Gastroesophageal sphincter (tissue), 4 donors: ENCODE measurements at regions not wholly inside any gene's neighbourhood (a gene's known extent, or its start where the extent isn't known, plus 50 kb on each side); places are given as distances from the start of the nearest gene placed in this dataset.

Experiments
- ATAC-seq: fragments of 150-250 bp; one replicate; pipeline ENCODE4 v1.9.1; 2016; ENCODE audit warnings: mild to moderate bottlenecking, moderate library complexity
- H3K27ac ChIP-seq, 4 donors: fragments of 200-600 bp; sonication (generic) in 3 of 4; 1 replicate in 3 of 4; 2 replicates in 1 of 4; pipeline ENCODE4 v1.5.1; 2016 to 2019
- H3K27me3 ChIP-seq: fragments of 200-600 bp; sonication (generic); one replicate; pipeline ENCODE4 v1.5.1; 2019
- H3K36me3 ChIP-seq, 2 donors: fragments of 200-600 bp; sonication (generic); one replicate each; pipeline ENCODE4 v1.5.1; 2019; ENCODE audit warnings: control low read depth in 1 of 2
- H3K4me1 ChIP-seq, 3 donors: fragments of 200-600 bp; sonication (generic); 1 replicate in 2 of 3; 2 replicates in 1 of 3; pipeline ENCODE4 v1.5.1; 2016 to 2019; ENCODE audit warnings: control low read depth in 2 of 3
- H3K4me3 ChIP-seq, 2 donors: fragments of 200-600 bp; sonication (generic); one replicate each; pipeline ENCODE4 v1.5.1; 2019; ENCODE audit warnings: mild to moderate bottlenecking in 1 of 2, moderate library complexity in 1 of 2
- H3K9me3 ChIP-seq, 3 donors: fragments of 200-600 bp; sonication (generic); one replicate each; pipeline ENCODE4 v1.5.1; 2017 to 2019; ENCODE audit warnings: control low read depth in 2 of 3
- CTCF ChIP-seq, 4 experiments: fragments of 200-600 bp in 2 of 4; fragments of 450-650 bp in 2 of 4; sonication (generic) in 1 of 4; IDR thresholded peaks; one replicate each; pipeline ENCODE4 v1.5.1; 2017 to 2019; ENCODE audit warnings: antibody characterized with exemption in 4 of 4, mild to moderate bottlenecking in 2 of 4, moderate library complexity in 2 of 4
- EP300 ChIP-seq: sonication (generic); formaldehyde crosslinking; IDR thresholded peaks from one replicate; pipeline ENCODE4 v1.6.1; 2017; ENCODE audit warnings: antibody characterized with exemption, mild to moderate bottlenecking
- POLR2A ChIP-seq, 2 donors: fragments of 450-650 bp; IDR thresholded peaks; one replicate each; pipeline ENCODE4 v1.6.1; 2017; ENCODE audit warnings: antibody characterized with exemption in 2 of 2, mild to moderate bottlenecking in 2 of 2, moderate library complexity in 1 of 2
- POLR2AphosphoS5 ChIP-seq: sonication (generic); formaldehyde crosslinking; IDR thresholded peaks from one replicate; pipeline ENCODE4 v1.6.1; 2017; ENCODE audit warnings: antibody characterized with exemption
- WGBS, 2 donors: methylation state at CpG; one replicate each; pipeline ENCODE4 v1.1.5; 2018; ENCODE audit warnings: low coverage in 1 of 2; 5-methylcytosine and 5-hydroxymethylcytosine counted together

- H3K36me3 ChIP-seq: no peaks in the 10 kb centered on the region
- ATAC-seq: no peak
- no peak overlapping the region for H3K27ac ChIP-seq
- H3K4me1 ChIP-seq: no peaks in the 10 kb centered on the region
- no peaks in the 10 kb centered on the region for H3K27me3 ChIP-seq
- H3K4me3 ChIP-seq: no peak overlapping the region
- no peak for TF ChIP-seq CTCF (IDR thresholded peaks at IDR 0.05)
- TF ChIP-seq POLR2AphosphoS5: no peak
- no peak for TF ChIP-seq POLR2A (IDR thresholded peaks at IDR 0.05)
- TF ChIP-seq EP300: no peak
- 30 to 65% methylated on average over 5 of the region's 5 CpGs for WGBS, 2 donors
- no peaks in the 10 kb centered on the region for H3K9me3 ChIP-seq
These were observed 300.2 kb upstream of the RGMA start for GRCh38 chr15:93389211-93389610.

- H3K4me3 ChIP-seq: no peak overlapping the region
- 87 to 90% methylated on average over 2 of the region's 2 CpGs for WGBS, 2 donors
- no peak overlapping the region for H3K27ac ChIP-seq
- TF ChIP-seq POLR2A (IDR thresholded peaks at IDR 0.05) (no peak), EP300 (no peak), POLR2AphosphoS5 (no peak), CTCF (IDR thresholded peaks at IDR 0.05) (no peak)
- no peaks in the 10 kb centered on the region for H3K9me3 ChIP-seq
- no peak for ATAC-seq
- no peaks in the 10 kb centered on the region for H3K27me3 ChIP-seq
- no peaks in the 10 kb centered on the region for H3K36me3 ChIP-seq
- no peaks in the 10 kb centered on the region for H3K4me1 ChIP-seq
These were observed 295.9 kb upstream of the RGMA start for GRCh38 chr15:93384886-93385285.

- WGBS, 2 donors: 81 to 90% methylated on average over 2 to 4 of the region's 9 CpGs
- no peaks in the 10 kb centered on the region for H3K4me1 ChIP-seq
- no peak for ATAC-seq
- no peaks in the 10 kb centered on the region for H3K27me3 ChIP-seq
- H3K27ac ChIP-seq: no peak overlapping the region
- no peak overlapping the region for H3K4me3 ChIP-seq
- H3K9me3 ChIP-seq: no peaks in the 10 kb centered on the region
- H3K36me3 ChIP-seq: no peaks in the 10 kb centered on the region
- TF ChIP-seq POLR2AphosphoS5 (no peak), POLR2A (IDR thresholded peaks at IDR 0.05) (no peak), CTCF (IDR thresholded peaks at IDR 0.05) (no peak), EP300 (no peak)
These were observed 293.3 kb upstream of the RGMA start for GRCh38 chr15:93382200-93382820.

GRCh38 chr15:93378558-93378957, 289.5 kb upstream of the RGMA start:
- Histone ChIP-seq H3K36me3 (no peaks in the 10 kb centered on the region), H3K4me1 (no peaks in the 10 kb centered on the region), H3K4me3 (no peak overlapping the region), H3K9me3 (no peaks in the 10 kb centered on the region), H3K27ac (no peak overlapping the region), H3K27me3 (no peaks in the 10 kb centered on the region)
- WGBS, 2 donors: 40% methylated on average over 2 of the region's 8 CpGs; no CpG with 5 or more reads in 1 of the 2 donors
- TF ChIP-seq CTCF (IDR thresholded peaks at IDR 0.05): no peak
- no peak for TF ChIP-seq EP300
- TF ChIP-seq POLR2AphosphoS5: no peak
- TF ChIP-seq POLR2A (IDR thresholded peaks at IDR 0.05): no peak
- no peak for ATAC-seq

GRCh38 chr15:93372865-93373223, 283.8 kb upstream of the RGMA start:
- no peaks in the 10 kb centered on the region for H3K36me3 ChIP-seq
- H3K4me3 ChIP-seq: no peak overlapping the region
- no peaks in the 10 kb centered on the region for H3K4me1 ChIP-seq
- TF ChIP-seq POLR2AphosphoS5: no peak
- TF ChIP-seq EP300: no peak
- TF ChIP-seq POLR2A (IDR thresholded peaks at IDR 0.05): no peak
- TF ChIP-seq CTCF (IDR thresholded peaks at IDR 0.05): no peak
- H3K9me3 ChIP-seq: no peaks in the 10 kb centered on the region
- WGBS, 2 donors: 59 to 80% methylated on average over 3 to 6 of the region's 9 CpGs
- H3K27ac ChIP-seq: no peak overlapping the region
- no peaks in the 10 kb centered on the region for H3K27me3 ChIP-seq
- ATAC-seq: no peak
